WTC11 (cell line): ENCODE measurements at regions not wholly inside any gene's neighbourhood (a gene's known extent, or its start where the extent isn't known, plus 50 kb on each side); places are given as distances from the start of the nearest gene placed in this dataset.

ENCODE experiments used
- ATAC-seq: fragments of 200-7000 bp; cut with Tn5 transposase; 2 replicates; pipeline ENCODE4 v1.10.0; 2021; ENCODE audit warnings: mild to moderate bottlenecking, moderate library complexity
- CTCF ChIA-PET: fragments of 300-600 bp; sonication (Branson Sonifier 250); formaldehyde crosslinking; loops from one replicate; lab custom pipeline; 2021; ENCODE audit warnings: antibody characterized with exemption; lab: Charles Lee
- POLR2A ChIA-PET: fragments of 350-600 bp; sonication (Branson Sonifier 250); formaldehyde crosslinking; loops from one replicate; lab custom pipeline; 2021; ENCODE audit warnings: antibody characterized with exemption; lab: Charles Lee
- DNase-seq: peaks from one replicate; pipeline ENCODE4 v3.0.0; 2021; ENCODE audit warnings: low spot score
- H3K27ac Mint-ChIP-seq: 2 replicates; pipeline ENCODE4 v1.8.0; 2021; ENCODE audit warnings: mixed read lengths
- H3K27me3 Mint-ChIP-seq: 2 replicates; pipeline ENCODE4 v1.8.0; 2021; ENCODE audit warnings: low read depth, mild to moderate bottlenecking, moderate library complexity, mixed read lengths
- H3K36me3 Mint-ChIP-seq: 2 replicates; pipeline ENCODE4 v1.8.0; 2021; ENCODE audit warnings: mixed read lengths
- H3K4me1 Mint-ChIP-seq: 2 replicates; pipeline ENCODE4 v1.8.0; 2022; ENCODE audit warnings: mixed read lengths
- H3K4me3 Mint-ChIP-seq: 2 replicates; pipeline ENCODE4 v1.8.0; 2021; ENCODE audit warnings: mild to moderate bottlenecking, moderate library complexity, mixed read lengths
- H3K9me3 Mint-ChIP-seq: 2 replicates; pipeline ENCODE4 v1.8.0; 2021; ENCODE audit warnings: mixed read lengths
- AR ChIP-seq: fragments of 250-450 bp; sonication (Bioruptor Pico); IDR thresholded peaks from 2 replicates; pipeline ENCODE4 v1.9.0; 2021; ENCODE audit warnings: mild to moderate bottlenecking
- CTCF ChIP-seq: fragments of 200-600 bp; IDR thresholded peaks from 2 replicates; pipeline ENCODE4 v1.8.0; 2022; ENCODE audit warnings: antibody characterized with exemption
- ELF4 ChIP-seq: sonication (generic); formaldehyde crosslinking; IDR thresholded peaks from 2 replicates; pipeline ENCODE4 v1.8.1; 2022; ENCODE audit warnings: low read depth, mild to moderate bottlenecking, moderate library complexity, missing genetic modification reagents
- FOXK1 ChIP-seq: sonication (generic); formaldehyde crosslinking; IDR thresholded peaks from 2 replicates; pipeline ENCODE4 v1.8.0; 2022; ENCODE audit warnings: mild to moderate bottlenecking, moderate library complexity, missing genetic modification reagents
- FOXP1 ChIP-seq: sonication (generic); formaldehyde crosslinking; IDR thresholded peaks from 2 replicates; pipeline ENCODE4 v1.8.0; 2022; ENCODE audit warnings: missing genetic modification reagents, mild to moderate bottlenecking, moderate library complexity, borderline replicate concordance
- HMGA2 ChIP-seq: fragments of 250-450 bp; sonication (Bioruptor Pico); IDR thresholded peaks from 2 replicates; pipeline ENCODE4 v1.4.0; 2021; ENCODE audit warnings: mild to moderate bottlenecking, moderate library complexity
- IRF2 ChIP-seq: sonication (generic); formaldehyde crosslinking; IDR thresholded peaks from 2 replicates; pipeline ENCODE4 v1.8.0; 2022; ENCODE audit warnings: low read depth, missing genetic modification reagents, borderline replicate concordance
- NFYB ChIP-seq: sonication (generic); formaldehyde crosslinking; conservative IDR thresholded peaks from 2 replicates; pipeline ENCODE4 v1.8.0; 2022; ENCODE audit warnings: low read depth, missing genetic modification reagents
- OVOL2 ChIP-seq: fragments of 250-450 bp; sonication (Bioruptor Pico); IDR thresholded peaks from 2 replicates; pipeline ENCODE4 v1.9.0; 2021; ENCODE audit warnings: mild to moderate bottlenecking, borderline replicate concordance
- PRRX2 ChIP-seq: fragments of 250-450 bp; sonication (Bioruptor Pico); IDR thresholded peaks from 2 replicates; pipeline ENCODE4 v1.8.0; 2021; ENCODE audit warnings: mild to moderate bottlenecking
- SMAD3 ChIP-seq: sonication (generic); formaldehyde crosslinking; IDR thresholded peaks from 2 replicates; pipeline ENCODE4 v1.8.0; 2022; ENCODE audit warnings: missing genetic modification reagents, mild to moderate bottlenecking, borderline replicate concordance
- SP1 ChIP-seq: sonication (generic); formaldehyde crosslinking; conservative IDR thresholded peaks from 2 replicates; pipeline ENCODE4 v1.8.1; 2022; ENCODE audit warnings: missing genetic modification reagents
- TEAD1 ChIP-seq: sonication (generic); formaldehyde crosslinking; IDR thresholded peaks from 2 replicates; pipeline ENCODE4 v1.8.0; 2022; ENCODE audit warnings: mild to moderate bottlenecking, missing genetic modification reagents
- ZBTB21 ChIP-seq: sonication (generic); formaldehyde crosslinking; IDR thresholded peaks from 2 replicates; pipeline ENCODE4 v1.8.1; 2023; ENCODE audit warnings: mild to moderate bottlenecking, missing genetic modification reagents, borderline replicate concordance
- ZNF121 ChIP-seq: sonication (generic); formaldehyde crosslinking; IDR thresholded peaks from 2 replicates; pipeline ENCODE4 v1.8.0; 2023; ENCODE audit warnings: missing genetic modification reagents
- ZNF219 ChIP-seq: sonication (generic); formaldehyde crosslinking; IDR thresholded peaks from 2 replicates; pipeline ENCODE4 v1.8.0; 2023; ENCODE audit warnings: missing genetic modification reagents, mild to moderate bottlenecking, borderline replicate concordance
- ZNF232 ChIP-seq: sonication (generic); formaldehyde crosslinking; IDR thresholded peaks from 2 replicates; pipeline ENCODE4 v1.8.0; 2022; ENCODE audit warnings: mild to moderate bottlenecking, missing genetic modification reagents
- ZNF317 ChIP-seq: sonication (generic); formaldehyde crosslinking; IDR thresholded peaks from 2 replicates; pipeline ENCODE4 v1.8.1; 2023; ENCODE audit warnings: low read depth, mild to moderate bottlenecking, moderate library complexity, missing genetic modification reagents, borderline replicate concordance
- ZNF423 ChIP-seq: fragments of 250-450 bp; sonication (Bioruptor Pico); IDR thresholded peaks from 2 replicates; pipeline ENCODE4 v2.1.2; 2022; ENCODE audit warnings: mild to moderate bottlenecking, moderate library complexity
- TF ChIP-seq, protein P1 (sequence below): sonication (generic); formaldehyde crosslinking; IDR thresholded peaks from 2 replicates; pipeline ENCODE4 v1.8.0; 2022; ENCODE audit warnings: mild to moderate bottlenecking, missing genetic modification reagents
- TF ChIP-seq, protein P2 (sequence below): sonication (generic); formaldehyde crosslinking; IDR thresholded peaks from 2 replicates; pipeline ENCODE4 v1.8.0; 2022; ENCODE audit warnings: mild to moderate bottlenecking, missing genetic modification reagents
- TF ChIP-seq, protein P3 (sequence below): sonication (generic); formaldehyde crosslinking; IDR thresholded peaks from 2 replicates; pipeline ENCODE4 v1.8.0; 2023; ENCODE audit warnings: missing genetic modification reagents, mild to moderate bottlenecking, borderline replicate concordance

DNA sequence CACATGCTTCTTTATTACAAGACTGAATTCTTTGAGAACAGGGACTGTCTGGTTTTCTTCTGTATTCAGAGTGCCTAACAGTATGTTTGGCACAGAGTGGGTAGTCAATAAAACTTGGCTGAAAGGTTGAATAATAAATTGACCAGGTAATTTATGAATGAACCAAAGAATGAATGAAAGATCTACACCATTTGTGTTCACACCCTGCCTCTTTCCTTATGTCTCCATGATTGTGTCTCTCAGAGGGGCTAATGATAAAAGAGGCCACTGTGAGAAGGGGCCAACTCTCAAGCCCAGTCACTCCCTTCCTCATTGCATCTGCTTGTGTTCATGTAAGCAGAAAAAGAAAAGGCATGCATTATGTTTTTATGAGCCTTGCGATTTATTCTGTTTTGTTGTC, 569.7 kb upstream of the TENM4 start (continued):
- no peak for TF ChIP-seq CTCF
- no peak for TF ChIP-seq NFYB (CRISPR knock-in tag)
- no peak for TF ChIP-seq AR (CRISPR knock-in tag)
- TF ChIP-seq FOXP1 (CRISPR knock-in tag) = no peak

DNA sequence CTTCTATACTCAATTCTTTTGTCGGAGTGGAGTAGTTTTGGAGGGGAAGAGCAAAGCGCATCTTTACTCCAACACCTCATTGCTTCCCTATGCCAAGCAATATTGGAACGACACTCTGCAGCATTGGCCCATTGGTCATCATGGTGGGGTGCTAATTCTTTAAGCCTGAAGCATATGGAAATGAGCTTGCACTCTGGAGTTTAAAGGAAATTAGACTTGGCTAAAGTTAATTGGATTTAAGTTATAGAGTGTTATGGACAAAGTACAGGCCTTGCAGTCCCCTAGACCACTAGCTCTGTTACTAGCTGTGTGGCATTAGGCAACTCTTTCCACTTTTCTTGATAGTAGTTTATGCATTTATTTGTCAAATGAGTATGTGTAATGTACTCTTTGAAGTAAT, 568.3 kb upstream of the TENM4 start:
- Mint-ChIP-seq H3K27me3 (no peaks in the 10 kb centered on the region), H3K27ac (no peak overlapping the region), H3K4me3 (no peak overlapping the region), H3K9me3 (no peaks in the 10 kb centered on the region), H3K4me1 (peaks cover 6% of the 10 kb centered on the region; the same call in 1 of the 2 replicates), H3K36me3 (no peaks in the 10 kb centered on the region)
- ChIA-PET POLR2A (no interaction called here), CTCF (no interaction called here)
- DNase-seq (no peak), ATAC-seq (no peak)
- TF ChIP-seq ZNF423 (CRISPR knock-in tag) = no peak
- no peak for TF ChIP-seq ZNF232
- TF ChIP-seq OVOL2 = no peak
- no peak for TF ChIP-seq IRF2 (CRISPR knock-in tag)
- TF ChIP-seq TEAD1 = no peak
- no peak for TF ChIP-seq PRRX2 (CRISPR knock-in tag)

DNA sequence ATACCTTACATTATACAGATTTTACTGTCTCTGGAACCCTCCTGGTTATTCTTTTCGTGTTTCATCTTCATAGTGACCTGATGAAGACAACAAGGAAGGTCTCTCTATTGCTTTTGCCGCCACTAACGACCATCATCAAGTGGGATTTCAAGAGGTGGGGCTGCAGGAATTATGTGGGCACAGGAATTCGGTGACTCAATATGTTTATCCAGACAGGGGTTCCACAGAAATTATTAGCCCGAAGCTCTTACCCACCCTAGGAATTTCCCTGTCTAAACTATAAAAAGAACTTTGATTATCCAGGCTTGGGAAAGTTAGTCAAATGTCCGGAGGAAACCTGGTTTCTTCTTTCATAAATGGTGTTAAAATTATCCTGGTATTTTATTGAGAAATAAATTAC, 566.8 kb upstream of the TENM4 start:
- ChIA-PET POLR2A (no interaction called here), CTCF (no interaction called here)
- ATAC-seq (no peak), DNase-seq (no peak)
- H3K9me3 Mint-ChIP-seq = no peaks in the 10 kb centered on the region
- H3K27ac Mint-ChIP-seq = no peak overlapping the region
- H3K4me3 Mint-ChIP-seq = no peak overlapping the region
- TF ChIP-seq ZBTB21 (no peak), ELF4 (CRISPR knock-in tag) (no peak), NFYB (CRISPR knock-in tag) (no peak), SP1 (CRISPR knock-in tag) (no peak), SMAD3 (CRISPR knock-in tag) (no peak), ZNF219 (CRISPR knock-in tag) (no peak), ZNF121 (CRISPR knock-in tag) (no peak), HMGA2 (no peak), FOXK1 (CRISPR knock-in tag) (no peak), ZNF317 (CRISPR knock-in tag) (no peak)
- TF ChIP-seq, protein P1, sequence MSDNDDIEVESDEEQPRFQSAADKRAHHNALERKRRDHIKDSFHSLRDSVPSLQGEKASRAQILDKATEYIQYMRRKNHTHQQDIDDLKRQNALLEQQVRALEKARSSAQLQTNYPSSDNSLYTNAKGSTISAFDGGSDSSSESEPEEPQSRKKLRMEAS (CRISPR knock-in tag) = no peak
- TF ChIP-seq, protein P2, sequence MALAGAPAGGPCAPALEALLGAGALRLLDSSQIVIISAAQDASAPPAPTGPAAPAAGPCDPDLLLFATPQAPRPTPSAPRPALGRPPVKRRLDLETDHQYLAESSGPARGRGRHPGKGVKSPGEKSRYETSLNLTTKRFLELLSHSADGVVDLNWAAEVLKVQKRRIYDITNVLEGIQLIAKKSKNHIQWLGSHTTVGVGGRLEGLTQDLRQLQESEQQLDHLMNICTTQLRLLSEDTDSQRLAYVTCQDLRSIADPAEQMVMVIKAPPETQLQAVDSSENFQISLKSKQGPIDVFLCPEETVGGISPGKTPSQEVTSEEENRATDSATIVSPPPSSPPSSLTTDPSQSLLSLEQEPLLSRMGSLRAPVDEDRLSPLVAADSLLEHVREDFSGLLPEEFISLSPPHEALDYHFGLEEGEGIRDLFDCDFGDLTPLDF (CRISPR knock-in tag) = no peak
- TF ChIP-seq, protein P3, sequence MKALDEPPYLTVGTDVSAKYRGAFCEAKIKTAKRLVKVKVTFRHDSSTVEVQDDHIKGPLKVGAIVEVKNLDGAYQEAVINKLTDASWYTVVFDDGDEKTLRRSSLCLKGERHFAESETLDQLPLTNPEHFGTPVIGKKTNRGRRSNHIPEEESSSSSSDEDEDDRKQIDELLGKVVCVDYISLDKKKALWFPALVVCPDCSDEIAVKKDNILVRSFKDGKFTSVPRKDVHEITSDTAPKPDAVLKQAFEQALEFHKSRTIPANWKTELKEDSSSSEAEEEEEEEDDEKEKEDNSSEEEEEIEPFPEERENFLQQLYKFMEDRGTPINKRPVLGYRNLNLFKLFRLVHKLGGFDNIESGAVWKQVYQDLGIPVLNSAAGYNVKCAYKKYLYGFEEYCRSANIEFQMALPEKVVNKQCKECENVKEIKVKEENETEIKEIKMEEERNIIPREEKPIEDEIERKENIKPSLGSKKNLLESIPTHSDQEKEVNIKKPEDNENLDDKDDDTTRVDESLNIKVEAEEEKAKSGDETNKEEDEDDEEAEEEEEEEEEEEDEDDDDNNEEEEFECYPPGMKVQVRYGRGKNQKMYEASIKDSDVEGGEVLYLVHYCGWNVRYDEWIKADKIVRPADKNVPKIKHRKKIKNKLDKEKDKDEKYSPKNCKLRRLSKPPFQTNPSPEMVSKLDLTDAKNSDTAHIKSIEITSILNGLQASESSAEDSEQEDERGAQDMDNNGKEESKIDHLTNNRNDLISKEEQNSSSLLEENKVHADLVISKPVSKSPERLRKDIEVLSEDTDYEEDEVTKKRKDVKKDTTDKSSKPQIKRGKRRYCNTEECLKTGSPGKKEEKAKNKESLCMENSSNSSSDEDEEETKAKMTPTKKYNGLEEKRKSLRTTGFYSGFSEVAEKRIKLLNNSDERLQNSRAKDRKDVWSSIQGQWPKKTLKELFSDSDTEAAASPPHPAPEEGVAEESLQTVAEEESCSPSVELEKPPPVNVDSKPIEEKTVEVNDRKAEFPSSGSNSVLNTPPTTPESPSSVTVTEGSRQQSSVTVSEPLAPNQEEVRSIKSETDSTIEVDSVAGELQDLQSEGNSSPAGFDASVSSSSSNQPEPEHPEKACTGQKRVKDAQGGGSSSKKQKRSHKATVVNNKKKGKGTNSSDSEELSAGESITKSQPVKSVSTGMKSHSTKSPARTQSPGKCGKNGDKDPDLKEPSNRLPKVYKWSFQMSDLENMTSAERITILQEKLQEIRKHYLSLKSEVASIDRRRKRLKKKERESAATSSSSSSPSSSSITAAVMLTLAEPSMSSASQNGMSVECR (CRISPR knock-in tag) = no peak
- peaks cover 6% of the 10 kb centered on the region; the same call in 1 of the 2 replicates for H3K4me1 Mint-ChIP-seq
- H3K27me3 Mint-ChIP-seq = no peaks in the 10 kb centered on the region
- H3K36me3 Mint-ChIP-seq = no peaks in the 10 kb centered on the region
